ENCODE measurements at regions not wholly inside any gene's neighbourhood (a gene's known extent, or its start where the extent isn't known, plus 50 kb on each side); places are given as distances from the start of the nearest gene placed in this dataset.
"Not testable (repeated sequence)": the region's sequence is repeated elsewhere in the genome, so short reads cannot be mapped to it uniquely, and the experiment has no call there.

GRCh38 chrX:45571453-45571852 lies 370.8 kb upstream of the DIPK2B start:
- no peak overlapping the region for H3K27ac Mint-ChIP-seq
- no peaks in the 10 kb centered on the region for H3K4me1 Mint-ChIP-seq (ENCODE audit: low read depth)
- H3K27me3 Mint-ChIP-seq (ENCODE audit: low read depth): no peaks in the 10 kb centered on the region
- CTCF ChIA-PET: no interaction called here
- intact Hi-C loops (cut with micrococcal nuclease): no loop called here
- H3K9me3 Mint-ChIP-seq: no peaks in the 10 kb centered on the region
- no peak for DNase-seq
- no peaks in the 10 kb centered on the region for H3K36me3 Mint-ChIP-seq (ENCODE audit: low read depth)
- no peak overlapping the region for H3K4me3 Mint-ChIP-seq

GRCh38 chrX:45566456-45566855 lies 365.8 kb upstream of the DIPK2B start:
- intact Hi-C loops (cut with micrococcal nuclease): no loop called here
- no peak for DNase-seq
- no peaks in the 10 kb centered on the region for H3K9me3 Mint-ChIP-seq
- H3K4me1 Mint-ChIP-seq (ENCODE audit: low read depth): no peaks in the 10 kb centered on the region
- H3K27me3 Mint-ChIP-seq (ENCODE audit: low read depth): peaks cover 3% of the 10 kb centered on the region
- H3K4me3 Mint-ChIP-seq: no peak overlapping the region
- CTCF ChIA-PET: no interaction called here
- H3K36me3 Mint-ChIP-seq (ENCODE audit: low read depth): no peaks in the 10 kb centered on the region
- no peak overlapping the region for H3K27ac Mint-ChIP-seq

GRCh38 chrX:45557387-45557786 lies 356.7 kb upstream of the DIPK2B start:
- no peaks in the 10 kb centered on the region for H3K4me1 Mint-ChIP-seq (ENCODE audit: low read depth)
- no peak for DNase-seq
- intact Hi-C loops (cut with micrococcal nuclease): no loop called here
- peaks cover 3% of the 10 kb centered on the region for H3K27me3 Mint-ChIP-seq (ENCODE audit: low read depth)
- no peak overlapping the region for H3K4me3 Mint-ChIP-seq
- H3K27ac Mint-ChIP-seq: no peak overlapping the region
- H3K9me3 Mint-ChIP-seq: no peaks in the 10 kb centered on the region
- H3K36me3 Mint-ChIP-seq (ENCODE audit: low read depth): no peaks in the 10 kb centered on the region
- CTCF ChIA-PET: no interaction called here

- no peaks in the 10 kb centered on the region for H3K36me3 Mint-ChIP-seq (ENCODE audit: low read depth)
- no peaks in the 10 kb centered on the region for H3K27me3 Mint-ChIP-seq (ENCODE audit: low read depth)
- H3K27ac Mint-ChIP-seq: no peak overlapping the region
- no peaks in the 10 kb centered on the region for H3K4me1 Mint-ChIP-seq (ENCODE audit: low read depth)
- DNase-seq: no peak
- H3K4me3 Mint-ChIP-seq: no peak overlapping the region
- no peaks in the 10 kb centered on the region for H3K9me3 Mint-ChIP-seq
- CTCF ChIA-PET: no interaction called here
- intact Hi-C loops (cut with micrococcal nuclease): no loop called here
Observed at GRCh38 chrX:45554736-45555135, 354.1 kb upstream of the DIPK2B start.

DNA sequence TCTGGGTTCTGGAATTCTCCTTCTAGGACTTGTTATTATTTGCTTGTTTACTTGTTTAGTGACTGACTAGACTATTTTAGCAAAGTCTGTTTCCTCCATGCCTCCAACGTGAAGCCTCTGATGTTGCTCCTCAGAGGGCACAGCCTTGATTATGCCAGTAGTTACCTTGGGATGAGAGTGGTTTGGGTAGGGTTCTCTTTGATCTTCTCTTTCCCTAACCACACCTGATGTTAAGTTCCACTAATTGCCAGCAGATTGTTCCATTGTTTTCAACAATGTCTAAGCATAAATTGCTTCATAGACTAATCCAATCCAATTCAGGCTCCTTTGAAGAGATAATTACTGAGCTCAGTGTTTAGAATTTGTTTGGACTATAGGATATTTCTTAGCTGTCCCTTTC lies 352.7 kb upstream of the DIPK2B start:
- no peak overlapping the region for H3K4me3 Mint-ChIP-seq
- CTCF ChIA-PET: no interaction called here
- no peaks in the 10 kb centered on the region for H3K27me3 Mint-ChIP-seq (ENCODE audit: low read depth)
- intact Hi-C loops (cut with micrococcal nuclease): no loop called here
- no peaks in the 10 kb centered on the region for H3K9me3 Mint-ChIP-seq
- H3K4me1 Mint-ChIP-seq (ENCODE audit: low read depth): no peaks in the 10 kb centered on the region
- no peak for DNase-seq
- no peaks in the 10 kb centered on the region for H3K36me3 Mint-ChIP-seq (ENCODE audit: low read depth)
- H3K27ac Mint-ChIP-seq: no peak overlapping the region

DNA sequence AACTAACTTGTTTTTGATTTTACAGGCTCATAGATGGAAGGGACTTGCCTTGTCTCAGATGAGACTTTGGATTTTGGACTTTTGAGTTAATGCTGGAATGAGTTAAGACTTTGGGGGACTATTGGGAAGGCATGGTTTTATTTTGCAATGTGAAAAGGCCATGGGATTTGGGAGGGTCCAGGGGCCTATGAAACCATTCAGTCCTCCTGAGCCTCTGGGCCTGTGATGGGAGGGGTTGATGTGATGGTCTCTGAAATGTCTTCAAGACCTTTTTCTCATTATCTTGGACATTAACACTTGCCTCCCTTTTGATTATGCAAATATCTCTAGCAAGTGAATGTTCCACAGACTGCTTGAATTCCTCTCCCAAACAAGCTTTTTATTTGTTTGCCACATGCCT lies 346.0 kb upstream of the DIPK2B start:
- CTCF ChIA-PET: not testable (repeated sequence)

DNA sequence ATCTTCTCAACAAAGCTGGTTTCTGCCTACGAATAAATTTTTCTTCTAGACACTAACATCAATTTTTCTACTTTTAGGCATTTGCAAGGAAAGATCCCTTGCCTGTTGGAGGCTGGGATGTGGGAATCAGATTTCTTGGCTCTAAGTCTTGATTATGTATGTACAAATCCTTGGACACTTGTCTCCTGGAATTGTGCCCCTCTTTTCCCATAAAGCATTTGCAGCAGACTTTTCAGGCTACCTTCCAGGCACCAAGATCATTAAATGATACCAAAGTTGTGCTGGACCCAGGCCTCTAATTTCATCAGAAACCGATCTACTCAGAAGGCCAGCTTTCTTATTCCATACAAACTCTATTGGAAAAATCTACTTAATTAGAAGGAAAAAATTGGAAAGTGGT lies 339.5 kb upstream of the DIPK2B start:
- Mint-ChIP-seq H3K9me3 (no peaks in the 10 kb centered on the region), H3K4me3 (no peak overlapping the region), H3K4me1 (ENCODE audit: low read depth) (peaks cover 2% of the 10 kb centered on the region), H3K27me3 (ENCODE audit: low read depth) (peaks cover 3% of the 10 kb centered on the region), H3K27ac (no peak overlapping the region), H3K36me3 (ENCODE audit: low read depth) (no peaks in the 10 kb centered on the region)
- intact Hi-C loops (cut with micrococcal nuclease): no loop called here
- DNase-seq: no peak
- CTCF ChIA-PET: no interaction called here

More for the DNA sequence above, 346.0 kb upstream of the DIPK2B start:
- H3K27ac Mint-ChIP-seq; H3K4me1 Mint-ChIP-seq (ENCODE audit: low read depth); DNase-seq; intact Hi-C loops (cut with micrococcal nuclease); H3K9me3 Mint-ChIP-seq; H3K4me3 Mint-ChIP-seq; H3K27me3 Mint-ChIP-seq (ENCODE audit: low read depth); H3K36me3 Mint-ChIP-seq (ENCODE audit: low read depth): not testable (repeated sequence)

- intact Hi-C loops (cut with micrococcal nuclease): no loop called here
- Mint-ChIP-seq H3K36me3 (ENCODE audit: low read depth) (no peaks in the 10 kb centered on the region), H3K27ac (no peak overlapping the region), H3K4me1 (ENCODE audit: low read depth) (peaks cover 2% of the 10 kb centered on the region), H3K9me3 (no peaks in the 10 kb centered on the region), H3K27me3 (ENCODE audit: low read depth) (peaks cover 7% of the 10 kb centered on the region), H3K4me3 (no peak overlapping the region)
- CTCF ChIA-PET: no interaction called here
- DNase-seq: no peak
Observed at GRCh38 chrX:45537936-45538335, 337.3 kb upstream of the DIPK2B start.

DNA sequence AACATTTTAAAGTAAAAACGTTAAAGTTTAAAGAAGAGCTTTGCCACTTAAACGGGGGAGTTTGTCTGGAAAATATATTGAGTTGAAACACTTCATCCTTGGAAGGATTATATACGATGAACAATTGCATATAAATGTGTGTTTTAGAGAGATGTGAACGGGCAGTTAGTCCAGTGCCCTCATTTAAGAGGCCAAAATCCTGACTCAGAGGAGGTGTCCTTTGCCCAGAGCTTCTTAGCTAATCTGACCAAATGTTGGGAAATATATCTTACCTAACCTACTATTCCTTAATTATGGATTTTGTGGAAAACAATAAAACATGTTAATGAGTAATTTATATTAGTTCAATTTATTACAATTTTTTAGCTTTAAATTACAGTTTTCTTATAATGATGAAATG lies 327.2 kb upstream of the DIPK2B start:
- CTCF ChIA-PET: no interaction called here
- H3K36me3 Mint-ChIP-seq (ENCODE audit: low read depth): no peaks in the 10 kb centered on the region
- no peaks in the 10 kb centered on the region for H3K9me3 Mint-ChIP-seq
- no peak overlapping the region for H3K4me3 Mint-ChIP-seq
- H3K4me1 Mint-ChIP-seq (ENCODE audit: low read depth): no peaks in the 10 kb centered on the region
- no peaks in the 10 kb centered on the region for H3K27me3 Mint-ChIP-seq (ENCODE audit: low read depth)
- H3K27ac Mint-ChIP-seq: no peak overlapping the region
- intact Hi-C loops (cut with micrococcal nuclease): no loop called here
- no peak for DNase-seq

GRCh38 chrX:45524805-45525204 lies 324.1 kb upstream of the DIPK2B start:
- Mint-ChIP-seq H3K9me3 (no peaks in the 10 kb centered on the region), H3K27me3 (ENCODE audit: low read depth) (no peaks in the 10 kb centered on the region), H3K36me3 (ENCODE audit: low read depth) (no peaks in the 10 kb centered on the region), H3K4me3 (no peak overlapping the region), H3K27ac (no peak overlapping the region), H3K4me1 (ENCODE audit: low read depth) (no peaks in the 10 kb centered on the region)
- DNase-seq: no peak
- intact Hi-C loops (cut with micrococcal nuclease): no loop called here
- CTCF ChIA-PET: no interaction called here

DNA sequence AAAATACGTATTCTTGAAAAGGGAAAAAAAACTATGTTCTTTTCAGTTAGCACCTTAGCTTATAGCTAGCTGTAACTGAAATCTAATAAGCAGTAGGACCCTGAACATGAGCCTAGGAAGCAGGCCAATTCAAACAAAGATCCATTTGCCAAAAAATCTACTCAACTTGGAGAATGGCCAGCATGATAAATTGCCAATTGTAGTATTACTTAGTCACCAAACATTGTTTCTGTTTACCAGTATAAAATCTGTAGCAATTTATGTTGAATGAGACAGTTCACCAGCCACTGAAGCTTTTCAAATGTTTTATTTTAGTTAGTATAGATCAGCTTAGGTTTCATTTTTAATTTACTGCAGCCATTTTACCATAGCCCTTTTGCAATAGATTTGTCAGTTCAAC lies 323.6 kb upstream of the DIPK2B start:
- CTCF ChIA-PET: no interaction called here
- no peaks in the 10 kb centered on the region for H3K4me1 Mint-ChIP-seq (ENCODE audit: low read depth)
- no peaks in the 10 kb centered on the region for H3K9me3 Mint-ChIP-seq
- no peaks in the 10 kb centered on the region for H3K27me3 Mint-ChIP-seq (ENCODE audit: low read depth)
- intact Hi-C loops (cut with micrococcal nuclease): no loop called here
- no peak for DNase-seq
- H3K27ac Mint-ChIP-seq: no peak overlapping the region
- H3K4me3 Mint-ChIP-seq: no peak overlapping the region
- H3K36me3 Mint-ChIP-seq (ENCODE audit: low read depth): no peaks in the 10 kb centered on the region

DNA sequence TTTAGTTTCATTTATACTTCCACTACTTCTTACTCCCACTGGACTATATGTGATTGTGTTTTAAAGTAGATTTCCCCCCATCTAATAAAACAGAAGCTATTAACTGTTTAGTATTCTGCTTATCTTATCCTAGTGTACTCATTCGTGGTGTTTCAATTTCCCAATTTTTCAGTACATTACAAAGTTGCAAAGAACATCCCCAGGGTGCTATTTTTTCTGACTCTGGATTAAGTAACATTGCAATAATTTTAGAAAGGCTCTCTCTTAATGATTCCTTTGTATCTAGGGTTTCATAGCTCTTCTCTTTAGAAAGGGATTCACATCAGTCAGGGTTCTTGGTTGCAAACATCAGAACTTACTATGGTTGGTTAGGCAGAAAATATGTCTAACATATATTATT lies 317.9 kb upstream of the DIPK2B start:
- H3K4me3 Mint-ChIP-seq: no peak overlapping the region
- CTCF ChIA-PET: no interaction called here
- no peak overlapping the region for H3K27ac Mint-ChIP-seq
- no peaks in the 10 kb centered on the region for H3K36me3 Mint-ChIP-seq (ENCODE audit: low read depth)
- intact Hi-C loops (cut with micrococcal nuclease): loop anchor here (10.0 kb wide), 2 partner anchors 196 to 886 kb away; no protein-coding TSS in a partner anchor
- H3K27me3 Mint-ChIP-seq (ENCODE audit: low read depth): no peaks in the 10 kb centered on the region
- no peak for DNase-seq
- peaks cover 17% of the 10 kb centered on the region for H3K4me1 Mint-ChIP-seq (ENCODE audit: low read depth)
- no peaks in the 10 kb centered on the region for H3K9me3 Mint-ChIP-seq

DNA sequence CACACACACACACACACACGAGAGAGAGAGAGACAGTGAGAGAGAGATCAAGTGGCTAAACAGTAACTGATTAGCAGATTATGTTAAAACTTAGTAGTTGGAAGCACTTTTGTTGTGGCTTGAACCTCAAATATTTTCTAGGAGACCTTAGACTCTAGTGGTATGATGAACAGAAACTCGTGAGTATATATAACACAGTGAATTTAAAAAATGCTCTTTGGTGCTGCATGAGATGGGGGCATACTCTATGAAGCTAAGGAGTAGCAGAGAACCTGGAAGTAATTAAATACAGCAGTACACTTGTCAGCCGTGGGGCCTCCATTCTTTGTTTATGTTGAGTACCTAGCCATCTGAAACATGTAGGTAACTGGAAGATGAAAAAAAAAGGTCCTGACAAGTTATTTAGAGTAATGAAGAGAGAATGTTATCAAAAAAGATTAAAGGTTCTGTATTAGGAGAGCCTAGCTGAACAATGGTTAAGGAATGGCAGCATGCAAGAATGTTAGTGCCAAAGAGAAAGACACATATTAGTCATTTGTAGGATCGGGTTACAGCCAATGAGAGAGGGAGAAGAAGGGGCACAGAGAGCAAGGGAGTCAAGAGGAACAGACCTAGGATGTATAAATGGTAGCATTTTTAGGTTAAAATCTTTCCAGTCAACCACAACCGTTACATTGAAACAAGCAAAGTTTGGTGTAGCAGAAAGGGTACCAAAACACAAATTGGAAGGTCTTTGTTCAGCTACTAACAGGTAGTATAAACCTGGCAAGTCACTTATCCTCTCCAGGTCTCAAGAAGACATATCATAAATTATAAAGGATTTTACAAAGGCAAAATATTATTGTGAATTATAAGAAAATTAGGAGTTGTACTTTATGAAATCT lies 316.7 kb upstream of the DIPK2B start:
- H3K27ac Mint-ChIP-seq: no peak overlapping the region
- H3K4me3 Mint-ChIP-seq: no peak overlapping the region
- peaks cover 17% of the 10 kb centered on the region for H3K4me1 Mint-ChIP-seq (ENCODE audit: low read depth)
- intact Hi-C loops (cut with micrococcal nuclease): loop anchor here (10.0 kb wide), 2 partner anchors 197 to 887 kb away; no protein-coding TSS in a partner anchor
- peaks cover 4% of the 10 kb centered on the region for H3K27me3 Mint-ChIP-seq (ENCODE audit: low read depth)
- H3K36me3 Mint-ChIP-seq (ENCODE audit: low read depth): no peaks in the 10 kb centered on the region
- H3K9me3 Mint-ChIP-seq: no peaks in the 10 kb centered on the region
- CTCF ChIA-PET: no interaction called here
- no peak for DNase-seq

All from activated naive CD4-positive, alpha-beta T cell treated with anti-CD3 and anti-CD28 coated beads for 36 hours (primary cell).